ENCODE measurements at regions not wholly inside any gene's neighbourhood (a gene's known extent, or its start where the extent isn't known, plus 50 kb on each side); places are given as distances from the start of the nearest gene placed in this dataset.

GRCh38 chr10:4357911-4358310, 468.1 kb upstream of the AKR1E2 start:
- TF ChIP-seq CTCF (IDR thresholded peaks at IDR 0.05), result no peak
- no peak for TF ChIP-seq EP300 (IDR thresholded peaks at IDR 0.05)
- no peak for TF ChIP-seq POLR2AphosphoS5 (IDR thresholded peaks at IDR 0.05)
- no peak for TF ChIP-seq POLR2A (IDR thresholded peaks at IDR 0.05)

Measured in sigmoid colon (tissue), 4 donors.